Left hindlimb (tissue), 1 donor: ENCODE measurements at regions not wholly inside any gene's neighbourhood (a gene's known extent, or its start where the extent isn't known, plus 50 kb on each side); places are given as distances from the start of the nearest gene placed in this dataset.
A peak's percentile ranks its signal among the peaks of the same experiment; 100 is the strongest.
"Not testable (repeated sequence)": the region's sequence is repeated elsewhere in the genome, so short reads cannot be mapped to it uniquely, and the experiment has no call there.

Source experiments
- DNase-seq: peaks from one replicate; pipeline ENCODE4 v3.0.0-alpha.2; 2018

- DNase-seq = no peak
Measured at GRCh38 chrX:148080593-148080992, 99.5 kb downstream of the FMR1NB start.

- no peak for DNase-seq
Measured at GRCh38 chrX:148084611-148085010, 103.5 kb downstream of the FMR1NB start.

GRCh38 chrX:148120151-148120550, 139.0 kb downstream of the FMR1NB start:
- no peak for DNase-seq

- DNase-seq = no peak
Measured at GRCh38 chrX:148120999-148121623, 140.0 kb downstream of the FMR1NB start.

GRCh38 chrX:148128872-148129505, 147.9 kb downstream of the FMR1NB start:
- DNase-seq = not testable (repeated sequence)

GRCh38 chrX:148133105-148133725, 152.1 kb downstream of the FMR1NB start:
- DNase-seq = no peak

- DNase-seq = no peak
Measured at GRCh38 chrX:148134578-148134977, 153.4 kb downstream of the FMR1NB start.

- DNase-seq = peak; percentile 32
Measured at GRCh38 chrX:148135738-148136137, 154.6 kb downstream of the FMR1NB start.

GRCh38 chrX:148146121-148146520, 165.0 kb downstream of the FMR1NB start:
- no peak for DNase-seq

GRCh38 chrX:148156986-148157385, 175.8 kb downstream of the FMR1NB start:
- DNase-seq = no peak

- no peak for DNase-seq
Measured at GRCh38 chrX:148159796-148160195, 178.7 kb downstream of the FMR1NB start.

- no peak for DNase-seq
Measured at GRCh38 chrX:148161701-148162100, 180.6 kb downstream of the FMR1NB start.

GRCh38 chrX:148185631-148186030, 204.5 kb downstream of the FMR1NB start:
- no peak for DNase-seq

GRCh38 chrX:148192547-148192946, 211.4 kb downstream of the FMR1NB start:
- DNase-seq = no peak

- DNase-seq = no peak
Measured at GRCh38 chrX:148193759-148194158, 212.6 kb downstream of the FMR1NB start.

- no peak for DNase-seq
Measured at GRCh38 chrX:148203531-148203930, 222.4 kb downstream of the FMR1NB start.

- no peak for DNase-seq
Measured at GRCh38 chrX:148204195-148204594, 223.1 kb downstream of the FMR1NB start.

GRCh38 chrX:148214786-148215185, 233.6 kb downstream of the FMR1NB start:
- DNase-seq = no peak

- DNase-seq = no peak
Measured at GRCh38 chrX:148215726-148216125, 234.6 kb downstream of the FMR1NB start.

GRCh38 chrX:148223361-148223760, 242.2 kb downstream of the FMR1NB start:
- DNase-seq = no peak

GRCh38 chrX:148228521-148228920, 247.4 kb downstream of the FMR1NB start:
- no peak for DNase-seq

GRCh38 chrX:148229801-148230303, 248.7 kb downstream of the FMR1NB start:
- no peak for DNase-seq

- DNase-seq = no peak
Measured at GRCh38 chrX:148259990-148260389, 240.4 kb upstream of the AFF2 start.

GRCh38 chrX:148265829-148266228, 234.6 kb upstream of the AFF2 start:
- DNase-seq = no peak
